Hepatocyte (in vitro differentiated cells): ENCODE measurements at regions not wholly inside any gene's neighbourhood (a gene's known extent, or its start where the extent isn't known, plus 50 kb on each side); places are given as distances from the start of the nearest gene placed in this dataset.

ENCODE experiments used
- EZH2 ChIP-seq: fragments of 200-600 bp; sonication (generic); IDR thresholded peaks from 2 replicates; pipeline ENCODE4 v1.6.1; 2016; ENCODE audit warnings: antibody characterized with exemption, mild to moderate bottlenecking, borderline replicate concordance
- EZH2phosphoT487 ChIP-seq: fragments of 200-600 bp; sonication (generic); IDR thresholded peaks from one replicate; pipeline ENCODE4 v1.6.1; 2018; ENCODE audit warnings: antibody characterized with exemption, mild to moderate bottlenecking, low read depth, moderate library complexity; ENCODE audit not compliant: unreplicated experiment, severe bottlenecking
- TF ChIP-seq, protein P1 (sequence below): fragments of 200-600 bp; sonication (generic); IDR thresholded peaks from 2 replicates; pipeline ENCODE4 v1.5.1; 2016; ENCODE audit warnings: antibody characterized with exemption, mild to moderate bottlenecking; ENCODE audit not compliant: poor library complexity

GRCh38 chr21:19537116-19537515, 1133.5 kb upstream of the TMPRSS15 start:
- TF ChIP-seq, protein P1, sequence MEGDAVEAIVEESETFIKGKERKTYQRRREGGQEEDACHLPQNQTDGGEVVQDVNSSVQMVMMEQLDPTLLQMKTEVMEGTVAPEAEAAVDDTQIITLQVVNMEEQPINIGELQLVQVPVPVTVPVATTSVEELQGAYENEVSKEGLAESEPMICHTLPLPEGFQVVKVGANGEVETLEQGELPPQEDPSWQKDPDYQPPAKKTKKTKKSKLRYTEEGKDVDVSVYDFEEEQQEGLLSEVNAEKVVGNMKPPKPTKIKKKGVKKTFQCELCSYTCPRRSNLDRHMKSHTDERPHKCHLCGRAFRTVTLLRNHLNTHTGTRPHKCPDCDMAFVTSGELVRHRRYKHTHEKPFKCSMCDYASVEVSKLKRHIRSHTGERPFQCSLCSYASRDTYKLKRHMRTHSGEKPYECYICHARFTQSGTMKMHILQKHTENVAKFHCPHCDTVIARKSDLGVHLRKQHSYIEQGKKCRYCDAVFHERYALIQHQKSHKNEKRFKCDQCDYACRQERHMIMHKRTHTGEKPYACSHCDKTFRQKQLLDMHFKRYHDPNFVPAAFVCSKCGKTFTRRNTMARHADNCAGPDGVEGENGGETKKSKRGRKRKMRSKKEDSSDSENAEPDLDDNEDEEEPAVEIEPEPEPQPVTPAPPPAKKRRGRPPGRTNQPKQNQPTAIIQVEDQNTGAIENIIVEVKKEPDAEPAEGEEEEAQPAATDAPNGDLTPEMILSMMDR: no peak
- no peak for TF ChIP-seq EZH2phosphoT487
- TF ChIP-seq EZH2: no peak
